ENCODE measurements at regions not wholly inside any gene's neighbourhood (a gene's known extent, or its start where the extent isn't known, plus 50 kb on each side); places are given as distances from the start of the nearest gene placed in this dataset.

GRCh38 chr3:88703501-88704059, 403.8 kb upstream of the EPHA3 start:
- TF ChIP-seq CTCF (IDR thresholded peaks at IDR 0.05) (no peak), POLR2A (IDR thresholded peaks at IDR 0.05) (no peak), POLR2AphosphoS5 (IDR thresholded peaks at IDR 0.05) (no peak), EP300 (IDR thresholded peaks at IDR 0.05; ENCODE audit: low read depth) (no peak)

All from transverse colon (tissue), 4 donors.